Ovary (tissue), 7 donors: ENCODE measurements at regions not wholly inside any gene's neighbourhood (a gene's known extent, or its start where the extent isn't known, plus 50 kb on each side); places are given as distances from the start of the nearest gene placed in this dataset.

Experiments
- DNase-seq, 5 donors: peaks; one replicate each; pipeline ENCODE4 v3.0.0-alpha.2; 2019 to 2020
- H3K27ac ChIP-seq, 2 donors: fragments of 200-600 bp; one replicate each; pipeline versions ENCODE4 v1.5.1 to v1.8.0; 2019 to 2022
- H3K27me3 ChIP-seq: fragments of 200-600 bp; one replicate; pipeline ENCODE4 v1.8.0; 2022
- H3K36me3 ChIP-seq: fragments of 200-600 bp; sonication (generic); one replicate; pipeline ENCODE4 v1.5.1; 2019
- H3K4me1 ChIP-seq: one replicate; pipeline ENCODE4 v1.8.1; 2013; ENCODE audit warnings: mild to moderate bottlenecking, moderate library complexity; ENCODE audit not compliant: insufficient read depth
- H3K4me3 ChIP-seq: fragments of 200-600 bp; sonication (generic); one replicate; pipeline ENCODE4 v1.5.1; 2017
- H3K9me3 ChIP-seq, 2 donors: fragments of 200-600 bp in 1 of 2; sonication (generic) in 1 of 2; one replicate each; pipeline versions ENCODE4 v1.5.1 to v1.8.1; 2013 to 2019; ENCODE audit warnings: mild to moderate bottlenecking in 1 of 2, moderate library complexity in 1 of 2
- CTCF ChIP-seq, 3 donors: fragments of 450-650 bp in 2 of 3; fragments of 200-600 bp in 1 of 3; IDR thresholded peaks; one replicate each; pipeline versions ENCODE4 v1.5.1 to v1.8.0; 2016 to 2022; ENCODE audit warnings: antibody characterized with exemption in 3 of 3, mild to moderate bottlenecking in 1 of 3
- EP300 ChIP-seq: sonication (generic); formaldehyde crosslinking; IDR thresholded peaks from one replicate; pipeline ENCODE4 v1.6.1; 2017; ENCODE audit warnings: antibody characterized with exemption
- POLR2A ChIP-seq: fragments of 450-650 bp; IDR thresholded peaks from one replicate; pipeline ENCODE4 v1.6.1; 2017; ENCODE audit warnings: antibody characterized with exemption, mild to moderate bottlenecking, moderate library complexity
- WGBS, 3 donors: extraction: QIAGEN DNeasy Blood & Tissue Kit in 1 of 3; methylation state at CpG; one replicate each; pipeline versions ENCODE4 v1.1.5 to v1.1.7; 2013 to 2017; 5-methylcytosine and 5-hydroxymethylcytosine counted together
- intact Hi-C, 4 donors: fragments of 100-400 bp; cut with DNase I; formaldehyde crosslinking; loops; one replicate each; pipeline versions ENCODE4 v1.11.0 to v1.15.1; 2022 to 2023
- donor health status: DM: no; HTN: no; CAD: no; lungs with moderate emphysema.
- donor health status: DM: no; HTN: no; CAD: no.
- donor health status: Bipolar disorder and iron deficiency.
- donor health status: DM: no; HTN: no; CAD: no.
- donor health status: DM: yes; HTN: yes; CAD: no.

GRCh38 chr6:4687989-4688947, 87.9 kb upstream of the CDYL start:
- Histone ChIP-seq H3K27ac (no peak overlapping the region), H3K4me1 (no peaks in the 10 kb centered on the region), H3K9me3 (no peaks in the 10 kb centered on the region), H3K4me3 (no peak overlapping the region), H3K36me3 (no peaks in the 10 kb centered on the region), H3K27me3 (no peaks in the 10 kb centered on the region)
- no peak for TF ChIP-seq CTCF (IDR thresholded peaks at IDR 0.05)
- TF ChIP-seq POLR2A: no peak
- TF ChIP-seq EP300: no peak
- intact Hi-C loops: no loop called here
- 79 to 83% (median 79%) methylated on average over 14 of the region's 14 CpGs for WGBS, 3 donors
- DNase-seq: no peak

GRCh38 chr6:4687656-4687988, 88.6 kb upstream of the CDYL start:
- Histone ChIP-seq H3K4me1 (no peaks in the 10 kb centered on the region), H3K36me3 (no peaks in the 10 kb centered on the region), H3K4me3 (no peak overlapping the region), H3K27ac (no peak overlapping the region), H3K9me3 (no peaks in the 10 kb centered on the region), H3K27me3 (no peaks in the 10 kb centered on the region)
- intact Hi-C loops: no loop called here
- DNase-seq: no peak
- TF ChIP-seq POLR2A (no peak), EP300 (no peak), CTCF (IDR thresholded peaks at IDR 0.05) (no peak)

- TF ChIP-seq EP300 (no peak), CTCF (IDR thresholded peaks at IDR 0.05) (no peak), POLR2A (no peak)
Observed at GRCh38 chr6:4682431-4683097, 93.6 kb upstream of the CDYL start.

GRCh38 chr6:4678506-4679300, 97.5 kb upstream of the CDYL start:
- 61 to 78% (median 65%) methylated on average over 7 of the region's 7 CpGs for WGBS, 3 donors
- Histone ChIP-seq H3K9me3 (no peaks in the 10 kb centered on the region), H3K4me1 (no peaks in the 10 kb centered on the region), H3K36me3 (no peaks in the 10 kb centered on the region), H3K27ac (no peak overlapping the region), H3K27me3 (no peaks in the 10 kb centered on the region), H3K4me3 (no peak overlapping the region)
- no peak for DNase-seq
- intact Hi-C loops: no loop called here
- no peak for TF ChIP-seq POLR2A
- TF ChIP-seq EP300: no peak
- no peak for TF ChIP-seq CTCF (IDR thresholded peaks at IDR 0.05)

More at GRCh38 chr6:4682431-4683097, 93.6 kb upstream of the CDYL start:
- intact Hi-C loops: no loop called here
- Histone ChIP-seq H3K4me1 (no peaks in the 10 kb centered on the region), H3K36me3 (no peaks in the 10 kb centered on the region), H3K27me3 (no peaks in the 10 kb centered on the region), H3K4me3 (no peak overlapping the region), H3K27ac (no peak overlapping the region), H3K9me3 (no peaks in the 10 kb centered on the region)
- DNase-seq: no peak
- WGBS, 3 donors: 53 to 73% (median 57%) methylated on average over 10 of the region's 10 CpGs
